ENCODE measurements at regions not wholly inside any gene's neighbourhood (a gene's known extent, or its start where the extent isn't known, plus 50 kb on each side); places are given as distances from the start of the nearest gene placed in this dataset.

GRCh38 chr2:142572346-142573132 is 304.9 kb upstream of the KYNU start:
- no peak for TF ChIP-seq CTCF (IDR thresholded peaks at IDR 0.05; ENCODE audit: control extremely low read depth, extremely low read depth)
- peaks cover 0 to 9% (median 0%) of the 10 kb centered on the region in 5 donors for H3K4me1 ChIP-seq (ENCODE audit: control insufficient read depth in 5 of 5, insufficient read depth in 5 of 5, low read length in 5 of 5)
- H3K27me3 ChIP-seq (ENCODE audit: control insufficient read depth in 3 of 3, insufficient read depth in 3 of 3, low read length in 2 of 3): no peaks in the 10 kb centered on the region
- no peaks in the 10 kb centered on the region for H3K36me3 ChIP-seq (ENCODE audit: control insufficient read depth in 4 of 4, insufficient read depth in 4 of 4, low read length in 4 of 4)
- 84 to 91% methylated on average over 5 of the region's 5 CpGs for WGBS, 2 donors
- peak; percentile 29 to 77 (median 52) for DNase-seq
- no peak overlapping the region for H3K27ac ChIP-seq (ENCODE audit: low read depth in 1 of 2, low read length in 1 of 2)
- no peak overlapping the region for H3K4me3 ChIP-seq
- no peak for ATAC-seq (ENCODE audit: insufficient read depth, low FRiP score)
- H3K9ac ChIP-seq (ENCODE audit: insufficient read depth in 1 of 2, low read length in 2 of 2): no peak overlapping the region
- H3K9me3 ChIP-seq (ENCODE audit: control insufficient read depth in 4 of 4, insufficient read depth in 3 of 4, low read length in 3 of 4): no peaks in the 10 kb centered on the region

GRCh38 chr2:142571934-142572333 is 305.5 kb upstream of the KYNU start:
- Histone ChIP-seq H3K36me3 (ENCODE audit: control insufficient read depth in 4 of 4, insufficient read depth in 4 of 4, low read length in 4 of 4) (no peaks in the 10 kb centered on the region), H3K4me3 (no peak overlapping the region), H3K27me3 (ENCODE audit: control insufficient read depth in 3 of 3, insufficient read depth in 3 of 3, low read length in 2 of 3) (no peaks in the 10 kb centered on the region), H3K9me3 (ENCODE audit: control insufficient read depth in 4 of 4, insufficient read depth in 3 of 4, low read length in 3 of 4) (no peaks in the 10 kb centered on the region), H3K27ac (ENCODE audit: low read depth in 1 of 2, low read length in 1 of 2) (no peak overlapping the region), H3K9ac (ENCODE audit: insufficient read depth in 1 of 2, low read length in 2 of 2) (no peak overlapping the region), H3K4me1 (ENCODE audit: control insufficient read depth in 5 of 5, insufficient read depth in 5 of 5, low read length in 5 of 5) (peaks cover 0 to 9% (median 0%) of the 10 kb centered on the region in 5 donors)
- ATAC-seq (ENCODE audit: insufficient read depth, low FRiP score): no peak
- no peak for DNase-seq
- no peak for TF ChIP-seq CTCF (IDR thresholded peaks at IDR 0.05; ENCODE audit: control extremely low read depth, extremely low read depth)
- WGBS, 2 donors: 78 to 86% methylated on average over 4 of the region's 4 CpGs

- 90 to 94% methylated on average over 8 of the region's 8 CpGs for WGBS, 2 donors
- Histone ChIP-seq H3K4me3 (no peak overlapping the region), H3K36me3 (ENCODE audit: control insufficient read depth in 4 of 4, insufficient read depth in 4 of 4, low read length in 4 of 4) (no peaks in the 10 kb centered on the region), H3K9me3 (ENCODE audit: control insufficient read depth in 4 of 4, insufficient read depth in 3 of 4, low read length in 3 of 4) (peaks cover 0 to 4% (median 2%) of the 10 kb centered on the region in 4 donors), H3K9ac (ENCODE audit: insufficient read depth in 1 of 2, low read length in 2 of 2) (no peak overlapping the region), H3K4me1 (ENCODE audit: control insufficient read depth in 5 of 5, insufficient read depth in 5 of 5, low read length in 5 of 5) (peaks cover 0 to 6% (median 0%) of the 10 kb centered on the region in 5 donors), H3K27ac (ENCODE audit: low read depth in 1 of 2, low read length in 1 of 2) (no peak overlapping the region), H3K27me3 (ENCODE audit: control insufficient read depth in 3 of 3, insufficient read depth in 3 of 3, low read length in 2 of 3) (no peaks in the 10 kb centered on the region)
- TF ChIP-seq CTCF (IDR thresholded peaks at IDR 0.05; ENCODE audit: control extremely low read depth, extremely low read depth): no peak
- ATAC-seq (ENCODE audit: insufficient read depth, low FRiP score): no peak
- DNase-seq: no peak
These were observed 314.6 kb upstream of the KYNU start for GRCh38 chr2:142562900-142563299.
